Body of pancreas (tissue), 4 donors: ENCODE measurements at regions not wholly inside any gene's neighbourhood (a gene's known extent, or its start where the extent isn't known, plus 50 kb on each side); places are given as distances from the start of the nearest gene placed in this dataset.

Experiments used
- ATAC-seq: fragments of 150-250 bp; one replicate; pipeline ENCODE4 v1.9.1; 2016
- DNase-seq, 4 donors: peaks; one replicate each; pipeline ENCODE4 v3.0.0-alpha.2; 2019
- H3K27ac ChIP-seq, 4 donors: fragments of 200-600 bp; sonication (generic); 1 replicate in 3 of 4; 2 replicates in 1 of 4; pipeline versions ENCODE4 v1.5.1 to v1.6.1; 2016 to 2019; ENCODE audit warnings: mild to moderate bottlenecking in 1 of 4, mixed read lengths in 1 of 4, moderate library complexity in 1 of 4
- H3K27me3 ChIP-seq, 2 donors: fragments of 200-600 bp; sonication (generic); one replicate each; pipeline ENCODE4 v1.6.0; 2016; ENCODE audit warnings: mild to moderate bottlenecking in 1 of 2
- H3K36me3 ChIP-seq, 2 donors: fragments of 200-600 bp; sonication (generic); replicated peaks in 1 of 2; 2 replicates each; pipeline ENCODE4 v1.5.1; 2016; ENCODE audit warnings: low read depth in 2 of 2; ENCODE audit not compliant: insufficient read depth in 1 of 2
- H3K4me1 ChIP-seq: fragments of 200-600 bp; sonication (generic); one replicate; pipeline ENCODE4 v1.6.0; 2016
- H3K4me3 ChIP-seq, 2 donors: fragments of 200-600 bp; sonication (generic); 1 replicate in 1 of 2; 2 replicates in 1 of 2; pipeline ENCODE4 v1.5.1; 2016 to 2019
- H3K9me3 ChIP-seq, 3 donors: fragments of 200-600 bp; sonication (generic); 1 replicate in 2 of 3; 2 replicates in 1 of 3; pipeline ENCODE4 v1.5.1; 2016
- CTCF ChIP-seq, 7 experiments: fragments of 450-650 bp in 4 of 7; fragments of 200-600 bp in 3 of 7; sonication (generic) in 3 of 7; IDR thresholded peaks; one replicate each; pipeline ENCODE4 v1.5.1; 2016 to 2019; ENCODE audit warnings: antibody characterized with exemption in 7 of 7
- POLR2A ChIP-seq, 3 donors: fragments of 450-650 bp; IDR thresholded peaks; one replicate each; pipeline ENCODE4 v1.6.1; 2016; ENCODE audit warnings: antibody characterized with exemption in 3 of 3, mild to moderate bottlenecking in 2 of 3
- WGBS, 2 donors: methylation state at CpG; one replicate each; pipeline ENCODE4 v1.1.5; 2017; 5-methylcytosine and 5-hydroxymethylcytosine counted together
- intact Hi-C: fragments of 100-400 bp; cut with DNase I; formaldehyde crosslinking; loops from one replicate; pipeline ENCODE4 v1.15.1; 2023

- Histone ChIP-seq H3K4me1 (no peaks in the 10 kb centered on the region), H3K27me3 (no peaks in the 10 kb centered on the region), H3K9me3 (peaks cover 0 to 18% (median 0%) of the 10 kb centered on the region in 3 donors), H3K4me3 (no peak overlapping the region), H3K27ac (no peak overlapping the region), H3K36me3 (no peaks in the 10 kb centered on the region)
- TF ChIP-seq CTCF (IDR thresholded peaks at IDR 0.05) (no peak), POLR2A (IDR thresholded peaks at IDR 0.05) (no peak)
- DNase-seq (no peak), ATAC-seq (no peak)
- intact Hi-C loops, result no loop called here
- 81 to 89% methylated on average over 3 of the region's 3 CpGs for WGBS, 2 donors
These were observed 381.2 kb upstream of the RUNX1 start for GRCh38 chr21:35430260-35430659.

- DNase-seq (no peak), ATAC-seq (no peak)
- no peak overlapping the region for H3K4me3 ChIP-seq
- H3K27ac ChIP-seq, result no peak overlapping the region
- no peaks in the 10 kb centered on the region for H3K36me3 ChIP-seq
- H3K4me1 ChIP-seq, result no peaks in the 10 kb centered on the region
- TF ChIP-seq CTCF (IDR thresholded peaks at IDR 0.05), result no peak
- no peak for TF ChIP-seq POLR2A (IDR thresholded peaks at IDR 0.05)
- H3K9me3 ChIP-seq, result peaks cover 0 to 16% (median 0%) of the 10 kb centered on the region in 3 donors
- no peaks in the 10 kb centered on the region for H3K27me3 ChIP-seq
- intact Hi-C loops, result no loop called here
These were observed 379.8 kb upstream of the RUNX1 start for GRCh38 chr21:35428937-35429336.

- 17 to 35% methylated on average over 9 of the region's 9 CpGs for WGBS, 2 donors
- ATAC-seq (no peak), DNase-seq (peak in 1 of 4 donors; percentile 30)
- no peaks in the 10 kb centered on the region for H3K27me3 ChIP-seq
- TF ChIP-seq POLR2A (IDR thresholded peaks at IDR 0.05) (no peak), CTCF (IDR thresholded peaks at IDR 0.05) (no peak)
- H3K4me3 ChIP-seq, result no peak overlapping the region
- peaks cover 0 to 12% (median 0%) of the 10 kb centered on the region in 3 donors for H3K9me3 ChIP-seq
- H3K36me3 ChIP-seq, result no peaks in the 10 kb centered on the region
- no peak overlapping the region for H3K27ac ChIP-seq
- no peaks in the 10 kb centered on the region for H3K4me1 ChIP-seq
- intact Hi-C loops, result no loop called here
These were observed 379.4 kb upstream of the RUNX1 start for GRCh38 chr21:35428489-35428888.

- intact Hi-C loops, result no loop called here
- H3K4me1 ChIP-seq, result no peaks in the 10 kb centered on the region
- H3K27me3 ChIP-seq, result no peaks in the 10 kb centered on the region
- H3K36me3 ChIP-seq, result no peaks in the 10 kb centered on the region
- no peak for DNase-seq
- no peak overlapping the region for H3K4me3 ChIP-seq
- no peak for ATAC-seq
- H3K27ac ChIP-seq, result no peak overlapping the region
- H3K9me3 ChIP-seq, result peaks cover 0 to 6% (median 0%) of the 10 kb centered on the region in 3 donors
- TF ChIP-seq CTCF (IDR thresholded peaks at IDR 0.05) (no peak), POLR2A (IDR thresholded peaks at IDR 0.05) (no peak)
These were observed 378.9 kb upstream of the RUNX1 start for GRCh38 chr21:35428001-35428320.

GRCh38 chr21:35427320-35428000, 378.4 kb upstream of the RUNX1 start:
- no peaks in the 10 kb centered on the region for H3K36me3 ChIP-seq
- 52 to 54% methylated on average over 9 of the region's 9 CpGs for WGBS, 2 donors
- H3K4me3 ChIP-seq, result no peak overlapping the region
- H3K4me1 ChIP-seq, result no peaks in the 10 kb centered on the region
- H3K27ac ChIP-seq, result no peak overlapping the region
- ATAC-seq, result peak; percentile 21
- DNase-seq, result peak in 1 of 4 donors; percentile 11
- intact Hi-C loops, result no loop called here
- no peak for TF ChIP-seq CTCF (IDR thresholded peaks at IDR 0.05)
- no peak for TF ChIP-seq POLR2A (IDR thresholded peaks at IDR 0.05)
- H3K9me3 ChIP-seq, result peaks cover 0 to 1% (median 0%) of the 10 kb centered on the region in 3 donors
- H3K27me3 ChIP-seq, result no peaks in the 10 kb centered on the region
